ENCODE measurements at regions not wholly inside any gene's neighbourhood (a gene's known extent, or its start where the extent isn't known, plus 50 kb on each side); places are given as distances from the start of the nearest gene placed in this dataset.

- TF ChIP-seq CTCF (IDR thresholded peaks at IDR 0.05; ENCODE audit: extremely low read depth in 1 of 2, insufficient read depth in 1 of 2, low read depth in 1 of 2, low read length in 2 of 2) (no peak), POLR2A (IDR thresholded peaks at IDR 0.05; ENCODE audit: low read depth, low read length) (no peak), MAX (IDR thresholded peaks at IDR 0.05; ENCODE audit: insufficient read depth, insufficient read length) (no peak)
Observed at GRCh38 chr7:86972072-86972471, 87.4 kb downstream of the ELAPOR2 start.

Data from endothelial cell of umbilical vein (primary cell).